NCI-H2171 (cell line): ENCODE measurements at regions not wholly inside any gene's neighbourhood (a gene's known extent, or its start where the extent isn't known, plus 50 kb on each side); places are given as distances from the start of the nearest gene placed in this dataset.

Experiments
- DNase-seq: peaks from one replicate; lab custom pipeline; 2025; lab: John Stamatoyannopoulos, UW

GRCh38 chr12:24414480-24414879 is 465.0 kb upstream of the SOX5 start:
- no peak for DNase-seq

- no peak for DNase-seq
Observed at GRCh38 chr12:24411948-24412347, 462.5 kb upstream of the SOX5 start.

- DNase-seq, result no peak
Observed at GRCh38 chr12:24409868-24410267, 460.4 kb upstream of the SOX5 start.

GRCh38 chr12:24408305-24408704 is 458.8 kb upstream of the SOX5 start:
- DNase-seq, result no peak

GRCh38 chr12:24407884-24408283 is 458.4 kb upstream of the SOX5 start:
- DNase-seq, result no peak

GRCh38 chr12:24404086-24404815 is 454.8 kb upstream of the SOX5 start:
- no peak for DNase-seq

- no peak for DNase-seq
Observed at GRCh38 chr12:24400533-24400932, 451.1 kb upstream of the SOX5 start.

GRCh38 chr12:24398605-24399004 is 449.1 kb upstream of the SOX5 start:
- no peak for DNase-seq

GRCh38 chr12:24396224-24396623 is 446.8 kb upstream of the SOX5 start:
- DNase-seq, result no peak

GRCh38 chr12:24394246-24394645 is 444.8 kb upstream of the SOX5 start:
- no peak for DNase-seq

- DNase-seq, result no peak
Observed at GRCh38 chr12:24393071-24393470, 443.6 kb upstream of the SOX5 start.

GRCh38 chr12:24389394-24389793 is 439.9 kb upstream of the SOX5 start:
- DNase-seq, result no peak

- DNase-seq, result no peak
Observed at GRCh38 chr12:24387381-24387780, 437.9 kb upstream of the SOX5 start.

- DNase-seq, result no peak
Observed at GRCh38 chr12:24386836-24387235, 437.4 kb upstream of the SOX5 start.

GRCh38 chr12:24381790-24382189 is 432.3 kb upstream of the SOX5 start:
- no peak for DNase-seq

- DNase-seq, result no peak
Observed at GRCh38 chr12:24379861-24380521, 430.5 kb upstream of the SOX5 start.

- DNase-seq, result no peak
Observed at GRCh38 chr12:24379433-24379832, 430.0 kb upstream of the SOX5 start.

GRCh38 chr12:24378548-24379407 is 429.3 kb upstream of the SOX5 start:
- no peak for DNase-seq

- no peak for DNase-seq
Observed at GRCh38 chr12:24374452-24374851, 425.0 kb upstream of the SOX5 start.

GRCh38 chr12:24373004-24373403 is 423.5 kb upstream of the SOX5 start:
- DNase-seq, result no peak

GRCh38 chr12:24366514-24366913 is 417.0 kb upstream of the SOX5 start:
- DNase-seq, result no peak

- DNase-seq, result no peak
Observed at GRCh38 chr12:24364921-24365320, 415.5 kb upstream of the SOX5 start.
